ENCODE measurements at regions not wholly inside any gene's neighbourhood (a gene's known extent, or its start where the extent isn't known, plus 50 kb on each side); places are given as distances from the start of the nearest gene placed in this dataset.

GRCh38 chr13:22288496-22288895, 617.6 kb downstream of the FGF9 start (continued):
- TF ChIP-seq REST (IDR thresholded peaks at IDR 0.05; ENCODE audit: unreplicated experiment) (no peak), ETS1 (IDR thresholded peaks at IDR 0.05) (no peak), CTCF (conservative IDR thresholded peaks at IDR 0.05; ENCODE audit: low read depth in 2 of 2) (no peak), JUNB (IDR thresholded peaks at IDR 0.05; ENCODE audit: unreplicated experiment) (no peak)

GRCh38 chr13:22289711-22290110, 618.8 kb downstream of the FGF9 start:
- no peaks in the 10 kb centered on the region for H3K9me2 ChIP-seq (ENCODE audit: insufficient read depth)
- TF ChIP-seq CTCF (conservative IDR thresholded peaks at IDR 0.05; ENCODE audit: low read depth in 2 of 2), result no peak
- no peak for TF ChIP-seq JUNB (IDR thresholded peaks at IDR 0.05; ENCODE audit: unreplicated experiment)
- TF ChIP-seq ZNF114 (CRISPR knock-in tag; IDR thresholded peaks at IDR 0.05), result no peak
- TF ChIP-seq POLR2AphosphoS5 (IDR thresholded peaks at IDR 0.05; ENCODE audit: low read depth), result no peak
- no peak for TF ChIP-seq CREB1 (CRISPR knock-in tag; IDR thresholded peaks at IDR 0.05; ENCODE audit: low read depth)
- TF ChIP-seq ZNF462 (CRISPR knock-in tag; IDR thresholded peaks at IDR 0.05), result no peak
- no peak for TF ChIP-seq EZH2phosphoT487 (IDR thresholded peaks at IDR 0.05; ENCODE audit: unreplicated experiment)
- no peak for TF ChIP-seq EZH2 (IDR thresholded peaks at IDR 0.05; ENCODE audit: low read depth, unreplicated experiment)

More at GRCh38 chr13:22289711-22290110, 618.8 kb downstream of the FGF9 start:
- Mint-ChIP-seq H3K4me1 (no peaks in the 10 kb centered on the region), H3K4me3 (no peak overlapping the region), H3K9me3 (no peaks in the 10 kb centered on the region; the same call in 2 of the 3 replicates), H3K27ac (no peak overlapping the region), H3K27me3 (ENCODE audit: insufficient read depth, low read depth, poor library complexity) (no peaks in the 10 kb centered on the region), H3K36me3 (ENCODE audit: low read depth) (no peaks in the 10 kb centered on the region)
- H3K4me1 ChIP-seq (ENCODE audit: insufficient read depth), result no peaks in the 10 kb centered on the region
- ATAC-seq, result no peak
- no peak overlapping the region for H3K4me3 ChIP-seq
- no peaks in the 10 kb centered on the region for H4K20me1 ChIP-seq (replicated peaks; ENCODE audit: insufficient read depth)
- H3K79me2 ChIP-seq (replicated peaks; ENCODE audit: insufficient read depth), result no peaks in the 10 kb centered on the region
- H3F3A ChIP-seq (replicated peaks; ENCODE audit: low read depth), result no peaks in the 10 kb centered on the region
- no peaks in the 10 kb centered on the region for H3K27me3 ChIP-seq (ENCODE audit: insufficient read depth)
- no peaks in the 10 kb centered on the region for H3K36me3 ChIP-seq (ENCODE audit: insufficient read depth)
- no peak overlapping the region for H3K27ac ChIP-seq (ENCODE audit: low read depth)
- no peak overlapping the region for H2AFZ ChIP-seq
- no peak overlapping the region for H3K4me2 ChIP-seq
- no peak for DNase-seq (ENCODE audit: low spot score)

Measured in GM23338 (cell line).